Right lobe of liver (tissue), 6 donors: ENCODE measurements at regions not wholly inside any gene's neighbourhood (a gene's known extent, or its start where the extent isn't known, plus 50 kb on each side); places are given as distances from the start of the nearest gene placed in this dataset.
A peak's percentile ranks its signal among the peaks of the same experiment; 100 is the strongest.
"Not testable (repeated sequence)": the region's sequence is repeated elsewhere in the genome, so short reads cannot be mapped to it uniquely, and the experiment has no call there.

Experiments
- ATAC-seq, 4 donors: fragments of 200-7000 bp; cut with Tn5 transposase; one replicate each; pipeline ENCODE4 v1.9.1; 2020; ENCODE audit warnings: mild to moderate bottlenecking in 4 of 4, moderate library complexity in 4 of 4
- DNase-seq, 3 donors: peaks; one replicate each; pipeline ENCODE4 v3.0.0-alpha.2; 2020
- H3K27ac ChIP-seq, 3 donors: fragments of 200-600 bp; one replicate each; pipeline ENCODE4 v1.8.0; 2022
- H3K27me3 ChIP-seq, 2 donors: fragments of 200-600 bp; one replicate each; pipeline ENCODE4 v1.8.0; 2022
- H3K36me3 ChIP-seq, 4 donors: fragments of 200-600 bp; sonication (generic) in 1 of 4; one replicate each; pipeline versions ENCODE4 v1.5.1 to v1.8.0; 2017 to 2022; ENCODE audit warnings: control low read depth in 1 of 4
- H3K4me1 ChIP-seq, 4 donors: fragments of 200-600 bp; sonication (generic) in 1 of 4; one replicate each; pipeline versions ENCODE4 v1.5.1 to v1.8.0; 2017 to 2022; ENCODE audit warnings: control low read depth in 1 of 4
- H3K4me3 ChIP-seq, 3 donors: fragments of 200-600 bp; one replicate each; pipeline ENCODE4 v1.8.0; 2022
- H3K9me3 ChIP-seq, 4 donors: fragments of 200-600 bp; sonication (generic) in 1 of 4; one replicate each; pipeline versions ENCODE4 v1.5.1 to v1.8.0; 2017 to 2022; ENCODE audit warnings: control low read depth in 1 of 4
- CTCF ChIP-seq, 4 donors: fragments of 200-600 bp in 3 of 4; fragments of 450-650 bp in 1 of 4; IDR thresholded peaks; one replicate each; pipeline versions ENCODE4 v1.5.1 to v1.8.0; 2016 to 2022; ENCODE audit warnings: antibody characterized with exemption in 4 of 4, mild to moderate bottlenecking in 2 of 4
- POLR2A ChIP-seq: fragments of 450-650 bp; IDR thresholded peaks from one replicate; pipeline ENCODE4 v1.6.1; 2017; ENCODE audit warnings: antibody characterized with exemption, mild to moderate bottlenecking
- WGBS: methylation state at CpG from one replicate; pipeline ENCODE4 v1.1.6; 2018; ENCODE audit warnings: low coverage, low lambda C conversion rate; ENCODE audit not compliant: insufficient coverage; ENCODE audit errors: missing lambda C conversion rate; 5-methylcytosine and 5-hydroxymethylcytosine counted together
- intact Hi-C, 2 donors: fragments of 100-400 bp; cut with DNase I; formaldehyde crosslinking; loops; one replicate each; pipeline versions ENCODE4 v1.11.2 to v1.14.1; 2022
- donor health status: DM: no; HTN: yes; CAD: no.
- donor health status: DM: no; HTN: no; CAD: no.
- donor health status: DM: no; HTN: no; CAD: no.
- donor health status: DM: no; HTN: yes; CAD: no.
- donor health status: DM: no; HTN: yes; CAD: no.

GRCh38 chr3:127085576-127085975 lies 102.7 kb downstream of the PLXNA1 start:
- no peaks in the 10 kb centered on the region for H3K4me1 ChIP-seq
- no peak overlapping the region for H3K27ac ChIP-seq
- no peak for ATAC-seq
- WGBS, result 79% methylated on average over 2 of the region's 13 CpGs
- H3K36me3 ChIP-seq, result no peaks in the 10 kb centered on the region
- H3K27me3 ChIP-seq, result no peaks in the 10 kb centered on the region
- intact Hi-C loops, result no loop called here
- DNase-seq, result peak in 2 of 3 donors; percentile 3 to 13
- TF ChIP-seq CTCF (IDR thresholded peaks at IDR 0.05), result no peak
- no peak for TF ChIP-seq POLR2A
- H3K9me3 ChIP-seq, result no peaks in the 10 kb centered on the region
- H3K4me3 ChIP-seq, result no peak overlapping the region

GRCh38 chr3:127086591-127086990 lies 103.7 kb downstream of the PLXNA1 start:
- ATAC-seq, H3K4me1 ChIP-seq, intact Hi-C loops, H3K4me3 ChIP-seq, H3K36me3 ChIP-seq, H3K27me3 ChIP-seq, H3K27ac ChIP-seq, H3K9me3 ChIP-seq: not testable (repeated sequence)
- 48% methylated on average over 4 of the region's 13 CpGs for WGBS
- DNase-seq, result peak in 2 of 3 donors; percentile 15 to 26

- intact Hi-C loops, result no loop called here
- no peaks in the 10 kb centered on the region for H3K4me1 ChIP-seq
- no peaks in the 10 kb centered on the region for H3K9me3 ChIP-seq
- no peak overlapping the region for H3K4me3 ChIP-seq
- no peaks in the 10 kb centered on the region for H3K36me3 ChIP-seq
- H3K27ac ChIP-seq, result no peak overlapping the region
- no peaks in the 10 kb centered on the region for H3K27me3 ChIP-seq
- DNase-seq, result peak in 1 of 3 donors; percentile 35
- ATAC-seq, result no peak
- WGBS, result 80% methylated on average over 6 of the region's 9 CpGs
- TF ChIP-seq POLR2A, result no peak
- no peak for TF ChIP-seq CTCF (IDR thresholded peaks at IDR 0.05)
Measured at GRCh38 chr3:127087441-127087840, 104.5 kb downstream of the PLXNA1 start.

- Histone ChIP-seq H3K27ac (no peak overlapping the region), H3K4me1 (no peaks in the 10 kb centered on the region), H3K9me3 (no peaks in the 10 kb centered on the region), H3K27me3 (no peaks in the 10 kb centered on the region), H3K36me3 (no peaks in the 10 kb centered on the region), H3K4me3 (no peak overlapping the region)
- ATAC-seq (no peak), DNase-seq (no peak)
- intact Hi-C loops, result no loop called here
- TF ChIP-seq POLR2A (no peak), CTCF (IDR thresholded peaks at IDR 0.05) (no peak)
- no CpG with 5 or more reads among the region's 20 CpGs for WGBS
Measured at GRCh38 chr3:127088511-127089351, 104.2 kb upstream of the PRR23E start.

- no peaks in the 10 kb centered on the region for H3K36me3 ChIP-seq
- DNase-seq (no peak), ATAC-seq (no peak)
- H3K9me3 ChIP-seq, result no peaks in the 10 kb centered on the region
- H3K4me3 ChIP-seq, result no peak overlapping the region
- intact Hi-C loops, result no loop called here
- H3K27me3 ChIP-seq, result no peaks in the 10 kb centered on the region
- H3K4me1 ChIP-seq, result no peaks in the 10 kb centered on the region
- TF ChIP-seq POLR2A (no peak), CTCF (IDR thresholded peaks at IDR 0.05) (no peak)
- no peak overlapping the region for H3K27ac ChIP-seq
- WGBS, result 65% methylated on average over 6 of the region's 7 CpGs
Measured at GRCh38 chr3:127089486-127090145, 103.3 kb upstream of the PRR23E start.
